NCI-H128 (cell line): ENCODE measurements at regions not wholly inside any gene's neighbourhood (a gene's known extent, or its start where the extent isn't known, plus 50 kb on each side); places are given as distances from the start of the nearest gene placed in this dataset.

ENCODE experiments used
- DNase-seq: peaks from one replicate; lab custom pipeline; 2025; ENCODE audit not compliant: unreplicated experiment; lab: John Stamatoyannopoulos, UW

DNA sequence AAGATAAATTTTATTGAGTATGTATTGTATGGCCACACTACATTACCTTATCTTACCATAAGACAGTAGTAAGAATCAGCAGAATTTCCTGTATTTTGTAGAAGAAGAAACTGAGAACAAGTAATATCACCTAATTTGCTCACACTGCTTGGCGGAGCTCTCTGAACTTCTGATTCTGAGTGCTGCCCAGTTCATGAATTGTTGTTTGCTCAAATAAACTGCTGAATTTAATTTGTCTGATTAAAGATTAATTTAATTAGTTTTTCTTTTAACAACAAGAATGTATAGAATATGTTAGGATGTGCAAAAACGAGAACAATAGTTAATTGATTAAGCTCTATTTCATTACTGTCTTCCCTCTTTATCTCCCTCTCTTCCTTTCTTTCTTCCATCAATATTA is 100.1 kb upstream of the ERBB4 start:
- no peak for DNase-seq

DNA sequence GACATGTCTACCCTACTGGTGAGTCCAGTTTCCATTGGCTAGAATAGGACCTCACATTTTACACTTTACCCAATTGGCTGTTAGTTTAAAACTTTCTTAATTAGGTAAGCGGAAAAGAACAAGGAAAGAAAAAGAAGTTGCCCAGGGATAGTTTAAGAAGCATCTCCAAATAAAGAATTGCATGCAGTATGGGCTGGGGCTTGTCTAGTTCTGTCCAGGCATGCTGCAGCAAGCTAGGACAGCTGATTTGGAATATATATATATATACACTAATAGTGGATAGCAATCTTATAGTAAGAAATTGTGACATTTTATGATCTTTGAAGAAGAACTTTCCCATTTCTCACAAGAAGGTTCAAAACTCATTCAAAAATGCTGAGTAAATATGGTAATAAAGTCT is 90.0 kb upstream of the ERBB4 start:
- DNase-seq: no peak

DNA sequence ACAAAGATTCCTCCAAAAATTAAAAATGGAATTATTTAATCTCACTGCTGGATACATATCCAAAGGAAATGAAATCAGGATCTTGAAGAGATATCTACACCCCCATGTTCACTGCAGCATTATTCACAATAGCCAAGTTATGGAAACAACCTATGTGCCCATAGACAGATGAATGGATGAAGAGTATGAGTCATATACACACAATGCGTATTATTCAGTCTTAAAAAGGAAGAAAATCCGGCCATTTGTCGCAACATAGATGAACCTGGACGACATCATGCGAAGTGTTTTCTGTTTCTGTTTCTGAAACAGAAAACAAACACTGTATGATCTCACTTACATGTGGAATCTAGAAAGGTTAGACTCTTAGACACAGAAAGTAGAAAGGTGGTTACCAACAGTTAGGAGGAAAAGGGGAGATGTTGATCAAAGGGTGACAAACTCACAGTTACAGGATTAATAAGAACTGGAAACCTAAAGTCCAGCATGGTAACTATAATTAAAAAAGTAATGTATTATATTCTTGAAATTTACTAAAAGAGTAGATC is 87.8 kb upstream of the ERBB4 start:
- no peak for DNase-seq

DNA sequence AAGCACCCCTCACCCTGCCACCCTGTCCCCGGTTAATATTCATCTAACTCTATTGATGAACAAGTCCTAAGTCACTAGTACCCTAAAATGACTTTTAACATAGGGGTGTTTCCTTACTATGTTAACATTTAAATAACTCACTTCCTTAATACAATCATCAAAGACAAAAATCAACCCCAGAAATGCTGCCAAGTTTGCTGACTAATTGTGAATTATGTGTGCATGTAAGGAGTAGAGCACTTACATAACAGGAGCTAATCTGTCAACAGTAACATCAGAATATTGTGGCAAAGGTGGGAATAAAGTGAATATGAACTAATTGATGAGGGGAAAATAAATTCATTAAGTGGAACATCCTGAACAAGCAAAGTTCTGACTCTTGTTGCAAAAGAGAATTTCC is 81.4 kb upstream of the ERBB4 start:
- DNase-seq: no peak

DNA sequence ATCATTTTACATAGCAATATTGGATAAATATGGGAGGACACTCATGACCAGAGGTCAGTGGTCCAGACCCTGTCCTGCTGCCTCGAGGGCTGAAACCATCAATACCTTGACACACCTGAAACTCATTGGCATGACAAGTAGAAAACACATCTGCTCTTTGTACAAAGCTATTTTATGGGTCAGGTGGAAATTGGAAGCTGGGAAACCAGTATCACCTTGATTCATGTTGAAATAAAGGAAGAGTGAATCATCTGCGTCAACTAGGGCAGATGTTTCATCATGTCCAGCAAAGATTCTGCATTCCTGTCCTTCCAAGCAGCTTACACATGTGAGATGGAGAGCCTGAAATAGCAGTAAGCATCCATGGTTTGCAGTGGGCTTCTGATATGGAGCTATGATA is 80.0 kb upstream of the ERBB4 start:
- no peak for DNase-seq

DNA sequence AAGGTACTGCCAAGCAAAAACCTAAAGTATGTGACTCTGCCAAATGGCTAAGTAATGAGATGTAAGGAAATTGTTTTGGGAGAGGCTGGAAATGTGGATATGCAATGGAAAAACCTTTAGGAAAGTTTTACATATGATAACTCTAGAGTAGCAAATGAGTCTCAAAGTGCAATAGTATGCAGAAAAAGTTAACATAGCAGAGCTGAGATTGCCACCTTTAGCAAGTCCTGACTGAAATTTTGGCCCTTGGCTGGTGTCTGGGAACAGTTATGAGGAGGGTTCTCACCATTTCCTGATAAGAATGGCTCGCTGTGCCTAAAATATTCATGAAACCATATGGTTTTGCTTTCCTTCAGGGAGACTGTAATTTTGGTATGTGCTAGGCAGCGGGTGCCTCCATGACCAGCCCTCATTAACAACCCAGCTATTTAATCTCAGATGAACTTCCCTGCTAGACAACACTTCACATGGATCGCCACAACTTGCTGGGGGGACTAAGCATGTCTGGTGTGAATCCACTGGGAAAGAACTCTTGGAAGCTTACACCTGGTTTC is 72.3 kb upstream of the ERBB4 start:
- DNase-seq: no peak

DNA sequence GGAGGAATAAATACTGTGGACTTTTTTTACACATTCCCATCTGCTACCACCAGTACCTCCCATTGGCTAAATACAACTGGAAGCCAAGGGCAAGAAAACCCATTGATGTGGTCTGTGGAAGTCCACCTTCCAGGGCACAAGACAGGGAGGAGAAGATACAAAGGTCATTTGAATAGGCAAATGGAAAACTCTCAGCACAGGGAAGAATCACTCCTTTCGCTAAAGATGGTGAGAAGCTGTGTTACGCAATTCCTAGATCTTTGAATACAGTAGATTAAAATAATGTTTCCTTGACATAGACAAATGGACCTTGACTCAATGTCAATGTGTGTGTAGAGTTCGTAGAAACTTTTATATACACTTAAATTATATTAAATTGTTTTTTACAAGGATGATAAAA is 70.9 kb upstream of the ERBB4 start:
- DNase-seq: no peak

DNA sequence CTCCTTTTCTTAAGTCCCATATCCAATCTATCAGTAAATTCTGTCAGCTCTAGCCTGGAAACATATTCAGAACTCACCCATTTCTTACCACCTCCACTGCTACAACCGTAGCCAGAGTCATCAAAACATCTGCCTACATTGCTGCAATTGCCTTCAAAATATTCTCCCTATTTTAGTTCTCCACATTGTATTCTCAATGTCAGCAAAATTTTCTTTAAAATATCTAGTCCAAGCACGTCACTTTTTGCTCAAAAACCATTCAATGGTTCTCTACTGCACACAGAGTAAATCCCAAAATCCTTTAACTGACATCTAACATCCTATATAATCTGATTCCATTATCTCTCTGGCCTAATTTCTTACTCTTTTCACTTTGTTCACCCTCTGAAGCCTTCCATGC is 68.5 kb upstream of the ERBB4 start:
- no peak for DNase-seq

DNA sequence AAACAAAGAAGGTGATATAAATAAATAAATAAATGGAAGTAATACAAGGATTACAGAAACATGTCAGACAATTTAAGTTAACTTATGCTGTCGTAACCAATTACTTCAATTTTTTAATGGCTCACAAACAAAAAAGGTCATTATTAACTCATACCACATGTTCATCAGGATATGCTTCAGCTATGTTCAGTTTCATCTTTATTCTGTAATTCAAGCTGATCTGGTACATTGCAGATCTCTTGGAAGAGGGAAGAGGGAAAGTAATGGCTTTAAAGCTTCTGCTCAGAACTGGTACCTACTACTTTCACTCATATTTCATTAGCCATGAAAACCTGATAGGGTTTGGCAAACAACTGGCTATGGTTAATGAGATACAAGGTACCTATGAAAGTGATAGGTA is 67.6 kb upstream of the ERBB4 start:
- DNase-seq: no peak

DNA sequence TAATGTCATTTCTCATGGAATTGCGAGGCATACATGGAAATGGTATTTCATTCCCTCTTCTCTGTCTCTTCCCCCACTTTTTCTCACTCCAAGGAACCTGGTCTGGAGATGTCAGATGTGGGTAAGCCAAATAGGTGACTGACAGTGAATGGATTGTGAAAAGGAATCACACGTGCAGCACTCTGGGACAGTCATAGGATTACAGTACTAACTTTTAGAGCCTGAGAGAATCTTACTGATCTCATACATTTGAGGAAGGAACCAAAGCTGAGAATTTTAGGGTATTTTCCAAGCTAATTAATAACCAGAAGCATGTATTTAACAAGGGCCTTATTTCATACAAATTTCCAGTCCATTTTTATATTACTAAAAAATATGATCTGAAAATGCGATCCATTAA is 58.1 kb upstream of the ERBB4 start:
- DNase-seq: no peak

DNA sequence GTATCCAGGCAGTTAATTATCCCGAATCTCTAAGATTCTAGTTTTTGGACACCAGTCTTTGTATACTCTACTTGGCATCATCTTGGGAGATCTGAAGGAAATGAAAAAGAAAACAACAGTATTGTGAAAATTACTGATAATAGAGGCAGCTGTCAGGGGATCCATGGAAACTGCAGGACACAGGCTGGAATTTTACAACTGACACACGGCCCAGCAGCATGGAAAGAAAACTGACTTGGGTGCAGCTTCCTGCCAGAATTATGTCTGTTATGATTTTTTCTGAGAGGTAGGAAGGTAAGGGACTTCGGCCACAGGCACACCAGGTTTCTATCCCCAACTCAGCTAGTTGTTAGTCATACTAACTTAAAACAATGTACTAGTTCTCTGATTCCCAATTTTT is 57.7 kb upstream of the ERBB4 start:
- no peak for DNase-seq

DNA sequence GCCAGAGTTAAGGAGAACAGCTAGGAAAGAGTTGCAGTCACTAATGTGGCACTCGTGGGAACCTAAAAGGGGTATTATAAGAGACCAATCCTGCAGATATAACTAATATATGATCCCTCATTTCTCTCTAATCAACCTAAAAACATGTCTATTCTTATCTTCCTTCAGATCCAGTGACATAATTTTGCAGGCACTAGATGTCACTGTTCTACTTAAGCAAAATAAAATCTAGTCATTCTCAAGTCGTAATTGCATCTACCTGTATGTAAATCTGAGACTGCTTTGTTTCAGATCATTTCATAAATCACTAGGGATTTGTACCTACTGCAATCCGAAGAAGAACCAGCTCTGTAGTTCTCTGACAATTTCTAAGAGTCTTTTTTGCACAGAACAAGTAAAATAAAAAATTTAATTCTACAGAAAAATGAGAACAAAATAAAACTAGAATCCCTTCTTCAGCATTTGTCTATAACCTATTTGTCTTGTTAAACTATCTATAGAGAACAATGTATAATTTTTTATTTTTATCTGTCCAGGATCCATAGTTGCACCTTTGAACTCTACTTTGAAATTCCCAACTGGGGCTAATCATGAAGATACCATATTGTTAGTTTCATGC is 56.5 kb upstream of the ERBB4 start:
- DNase-seq: no peak

DNA sequence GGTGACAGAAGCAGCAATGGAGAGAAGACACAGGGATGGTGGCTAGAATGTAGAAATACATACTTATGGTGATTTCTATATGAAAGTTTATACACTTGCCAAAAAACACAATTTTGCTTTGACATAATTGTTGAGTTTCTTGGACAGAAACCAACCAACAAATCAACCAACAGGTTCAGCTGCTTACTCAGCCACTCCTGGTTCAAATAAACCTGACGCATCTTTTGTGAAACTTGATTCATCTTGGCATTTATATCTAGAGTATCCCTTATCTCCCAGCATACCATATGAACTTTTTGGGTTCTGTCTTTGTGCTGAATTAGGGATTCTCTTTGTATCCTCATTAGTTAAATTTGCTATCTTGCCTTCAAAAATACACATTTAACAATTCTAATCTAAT is 54.1 kb upstream of the ERBB4 start:
- no peak for DNase-seq
